IMR-90 (cell line): ENCODE measurements at regions not wholly inside any gene's neighbourhood (a gene's known extent, or its start where the extent isn't known, plus 50 kb on each side); places are given as distances from the start of the nearest gene placed in this dataset.

ENCODE experiments used
- ATAC-seq: fragments of 200-7000 bp; cut with Tn5 transposase; 2 replicates; pipeline ENCODE4 v1.9.1; 2020; ENCODE audit warnings: low read depth, mild to moderate bottlenecking, moderate library complexity
- BruUV-seq: library from RNA; stranded (reverse); fragments of 400-500 nt; replicated peaks from 2 replicates; lab custom pipeline; 2021; lab: Mats Ljungman, UMichigan
- CTCF ChIA-PET: fragments of 300-600 bp; formaldehyde crosslinking; extraction: SDS; loops from one replicate; lab custom pipeline; 2021; ENCODE audit warnings: antibody characterized with exemption; lab: Yijun Ruan, JAX
- POLR2A ChIA-PET: fragments of 300-600 bp; sonication (Branson Sonifier 250); formaldehyde crosslinking; loops from one replicate; lab custom pipeline; 2022; ENCODE audit warnings: antibody characterized with exemption; ENCODE audit not compliant: unreplicated experiment; lab: Charles Lee
- DNase-seq: peaks from one replicate; pipeline ENCODE4 v3.0.0; 2013
- H2AFZ ChIP-seq: replicated peaks from 2 replicates; pipeline ENCODE3; 2013; ENCODE audit warnings: low read length, mild to moderate bottlenecking; ENCODE audit not compliant: poor library complexity
- H2AK5ac ChIP-seq: 2 replicates; pipeline ENCODE4 v1.6.1; 2013; ENCODE audit warnings: low read depth, low read length, inconsistent platforms
- H2AK9ac ChIP-seq: replicated peaks from 2 replicates; pipeline ENCODE3; 2013; ENCODE audit warnings: mild to moderate bottlenecking, low read depth, low read length, moderate library complexity; ENCODE audit not compliant: poor library complexity
- H2BK120ac ChIP-seq: 2 replicates; pipeline ENCODE4 v1.6.1; 2013; ENCODE audit warnings: low read depth, low read length, inconsistent platforms
- H2BK15ac ChIP-seq: 3 replicates; pipeline ENCODE4 v1.6.1; 2013; ENCODE audit warnings: low read depth, low read length, inconsistent platforms
- H2BK20ac ChIP-seq: 2 replicates; pipeline ENCODE4 v1.6.1; 2013; ENCODE audit warnings: low read depth, mild to moderate bottlenecking, inconsistent platforms, low read length, moderate library complexity
- H2BK5ac ChIP-seq: 2 replicates; pipeline ENCODE4 v1.6.1; 2013; ENCODE audit warnings: mild to moderate bottlenecking, low read depth, low read length, inconsistent platforms; ENCODE audit not compliant: poor library complexity, severe bottlenecking
- H3K14ac ChIP-seq: replicated peaks from 2 replicates; pipeline ENCODE4 v1.6.1; 2013; ENCODE audit warnings: low read depth, low read length, inconsistent platforms
- H3K18ac ChIP-seq: 2 replicates; pipeline ENCODE4 v1.6.1; 2013; ENCODE audit warnings: low read depth, low read length, control low read depth
- H3K23ac ChIP-seq: 2 replicates; pipeline ENCODE4 v1.6.1; 2013; ENCODE audit warnings: low read depth, low read length, inconsistent platforms
- H3K27ac ChIP-seq: 2 replicates; pipeline ENCODE4 v1.5.1; 2013; ENCODE audit warnings: mild to moderate bottlenecking, control low read depth, low read length; ENCODE audit not compliant: insufficient read depth
- H3K27me3 ChIP-seq: 2 replicates; pipeline ENCODE4 v1.6.1; 2013; ENCODE audit warnings: low read length; ENCODE audit not compliant: control insufficient read depth, insufficient read depth
- H3K36me3 ChIP-seq: 2 replicates; pipeline ENCODE4 v1.6.1; 2013; ENCODE audit warnings: low read length, mixed read lengths; ENCODE audit not compliant: control insufficient read depth, insufficient read depth
- H3K4ac ChIP-seq: 2 replicates; pipeline ENCODE4 v1.6.1; 2013; ENCODE audit warnings: low read depth, low read length, inconsistent platforms
- H3K4me1 ChIP-seq: 2 replicates; pipeline ENCODE4 v1.6.1; 2013; ENCODE audit warnings: low read length, mixed read lengths; ENCODE audit not compliant: control insufficient read depth, insufficient read depth
- H3K4me2 ChIP-seq: 2 replicates; pipeline ENCODE4 v1.6.1; 2013; ENCODE audit warnings: low read depth, mild to moderate bottlenecking, control low read depth, low read length, moderate library complexity
- H3K4me3 ChIP-seq: 2 replicates; pipeline ENCODE4 v1.5.1; 2013; ENCODE audit warnings: low read depth, mild to moderate bottlenecking, control low read depth, low read length, moderate library complexity; ENCODE audit not compliant: insufficient read depth
- H3K56ac ChIP-seq: 2 replicates; pipeline ENCODE4 v1.6.1; 2013; ENCODE audit warnings: low read length, inconsistent platforms; ENCODE audit not compliant: insufficient read depth; ENCODE audit errors: extremely low read depth
- H3K79me1 ChIP-seq, 2 experiments: 2 replicates each; pipeline ENCODE4 v1.6.1; 2013; ENCODE audit warnings: low read length in 2 of 2, inconsistent platforms in 1 of 2, low read depth in 1 of 2
- H3K9ac ChIP-seq: 2 replicates; pipeline ENCODE4 v1.6.1; 2013; ENCODE audit warnings: low read depth, low read length, control low read depth
- H3K9me1 ChIP-seq: 2 replicates; pipeline ENCODE4 v1.6.1; 2013; ENCODE audit warnings: low read length, inconsistent platforms; ENCODE audit not compliant: insufficient read depth
- H3K9me3 ChIP-seq: 2 replicates; pipeline ENCODE4 v1.6.1; 2013; ENCODE audit warnings: low read length; ENCODE audit not compliant: control insufficient read depth, insufficient read depth
- H4K20me1 ChIP-seq: 2 replicates; pipeline ENCODE4 v1.6.1; 2013; ENCODE audit warnings: low read length, inconsistent platforms; ENCODE audit not compliant: insufficient read depth
- H4K5ac ChIP-seq: 2 replicates; pipeline ENCODE4 v1.6.1; 2013; ENCODE audit warnings: mild to moderate bottlenecking, low read depth, low read length, control low read depth
- H4K8ac ChIP-seq, 2 experiments: 2 replicates each; pipeline ENCODE4 v1.6.1; 2013; ENCODE audit warnings: low read depth in 2 of 2, low read length in 2 of 2, control low read depth in 1 of 2, inconsistent platforms in 1 of 2
- H4K91ac ChIP-seq: 2 replicates; pipeline ENCODE4 v1.6.1; 2013; ENCODE audit warnings: low read depth, low read length, inconsistent platforms; ENCODE audit not compliant: insufficient read depth
- FOS ChIP-seq: fragments of 150-350 bp; IDR thresholded peaks from 2 replicates; pipeline ENCODE4 v1.6.1; 2016; ENCODE audit warnings: low read depth, low read length
- MXI1 ChIP-seq: IDR thresholded peaks from 2 replicates; pipeline ENCODE4 v1.6.1; 2012; ENCODE audit warnings: low read depth, mild to moderate bottlenecking, low read length, moderate library complexity, borderline replicate concordance
- RFX5 ChIP-seq: IDR thresholded peaks from 2 replicates; pipeline ENCODE4 v1.8.0; 2012; ENCODE audit warnings: low read depth, mild to moderate bottlenecking, low read length, moderate library complexity
- WGBS, 2 experiments: methylation state at CpG; one replicate each; pipeline versions ENCODE4 v1.1.5 to v1.1.7; 2013; ENCODE audit warnings: missing lambda C conversion rate in 2 of 2; ENCODE audit not compliant: insufficient read length in 1 of 2; ENCODE audit errors: extremely low coverage in 2 of 2; 5-methylcytosine and 5-hydroxymethylcytosine counted together
- dilution Hi-C: fragments of 300-500 bp; cut with HindIII; formaldehyde crosslinking; loops from one replicate; pipeline ENCODE4 v1.14.3; 2018; ENCODE audit warnings: low sequenced_read_pairs; ENCODE audit not compliant: unreplicated experiment
- in situ Hi-C: fragments of 300-500 bp; cut with MboI; formaldehyde crosslinking; loops from 3 replicates; pipeline ENCODE4 v1.14.3; 2019; ENCODE audit warnings: low sequenced_read_pairs, inconsistent platforms, mixed read lengths
- intact Hi-C: fragments of 100-400 bp; cut with micrococcal nuclease; formaldehyde crosslinking; loops from 2 replicates; pipeline ENCODE4 v1.10.0; 2022

GRCh38 chr9:16157216-16157615 lies 604.4 kb downstream of the CCDC171 start:
- Histone ChIP-seq H2BK5ac (no peak overlapping the region), H2AK9ac (no peak overlapping the region), H3K4me2 (no peak overlapping the region), H4K20me1 (no peaks in the 10 kb centered on the region), H3K4ac (no peak overlapping the region), H3K23ac (no peak overlapping the region), H2BK20ac (no peak overlapping the region), H3K14ac (no peak overlapping the region), H3K9me1 (no peaks in the 10 kb centered on the region), H3K9me3 (no peaks in the 10 kb centered on the region; the same call in 1 of the 2 replicates), H4K8ac (no peak overlapping the region), H2AFZ (no peak overlapping the region), H2AK5ac (no peak overlapping the region), H2BK120ac (no peak overlapping the region), H3K4me1 (no peaks in the 10 kb centered on the region), H2BK15ac (no peak overlapping the region), H3K79me1 (no peaks in the 10 kb centered on the region), H3K18ac (no peak overlapping the region), H3K27me3 (peaks cover 2% of the 10 kb centered on the region; the same call in 1 of the 2 replicates), H3K9ac (no peak overlapping the region), H3K36me3 (no peaks in the 10 kb centered on the region), H3K4me3 (no peak overlapping the region), H3K56ac (no peak overlapping the region), H4K91ac (no peak overlapping the region), H4K5ac (no peak overlapping the region), H3K27ac (no peak overlapping the region)
- dilution Hi-C loops = no loop called here
- intact Hi-C loops = no loop called here
- CTCF ChIA-PET = interaction anchor here (0.7 kb wide), 1 partner anchor 326 kb away, joined by 3 read pairs; no protein-coding TSS in a partner anchor
- BruUV-seq = no TSS peak
- TF ChIP-seq MXI1 = no peak
- TF ChIP-seq FOS = no peak
- TF ChIP-seq RFX5 = no peak
- in situ Hi-C loops = no loop called here
- POLR2A ChIA-PET = no interaction called here
- ATAC-seq = no peak
- WGBS, 2 experiments = no CpG with 5 or more reads among the region's 3 CpGs
- DNase-seq = no peak
